ENCODE measurements at regions not wholly inside any gene's neighbourhood (a gene's known extent, or its start where the extent isn't known, plus 50 kb on each side); places are given as distances from the start of the nearest gene placed in this dataset.
"Not testable (repeated sequence)": the region's sequence is repeated elsewhere in the genome, so short reads cannot be mapped to it uniquely, and the experiment has no call there.

- peaks cover 5% of the 10 kb centered on the region for H3K9me3 Mint-ChIP-seq
- no peak overlapping the region for H3K27ac Mint-ChIP-seq
- no peaks in the 10 kb centered on the region for H3K27me3 Mint-ChIP-seq (ENCODE audit: low read depth, poor library complexity)
- H3K36me3 Mint-ChIP-seq (ENCODE audit: low read depth), result no peaks in the 10 kb centered on the region
- no peaks in the 10 kb centered on the region for H3K4me1 Mint-ChIP-seq
- H3K4me3 Mint-ChIP-seq, result no peak overlapping the region
- TF ChIP-seq CTCF (IDR thresholded peaks at IDR 0.05), result no peak
- DNase-seq, result no peak
Measured at GRCh38 chr16:13333336-13333735, 431.9 kb downstream of the SHISA9 start.

GRCh38 chr16:13335879-13336278 lies 434.5 kb downstream of the SHISA9 start:
- DNase-seq, result no peak
- H3K4me1 Mint-ChIP-seq, result no peaks in the 10 kb centered on the region
- peaks cover 5% of the 10 kb centered on the region for H3K9me3 Mint-ChIP-seq
- no peak for TF ChIP-seq CTCF (IDR thresholded peaks at IDR 0.05)
- H3K4me3 Mint-ChIP-seq, result no peak overlapping the region
- no peaks in the 10 kb centered on the region for H3K27me3 Mint-ChIP-seq (ENCODE audit: low read depth, poor library complexity)
- no peak overlapping the region for H3K27ac Mint-ChIP-seq
- H3K36me3 Mint-ChIP-seq (ENCODE audit: low read depth), result no peaks in the 10 kb centered on the region

GRCh38 chr16:13336335-13336734 lies 434.9 kb downstream of the SHISA9 start:
- Mint-ChIP-seq H3K4me3 (no peak overlapping the region), H3K4me1 (no peaks in the 10 kb centered on the region), H3K27ac (no peak overlapping the region), H3K27me3 (ENCODE audit: low read depth, poor library complexity) (no peaks in the 10 kb centered on the region), H3K36me3 (ENCODE audit: low read depth) (no peaks in the 10 kb centered on the region), H3K9me3 (peaks cover 5% of the 10 kb centered on the region)
- TF ChIP-seq CTCF (IDR thresholded peaks at IDR 0.05), result no peak
- no peak for DNase-seq

GRCh38 chr16:13336907-13337881 lies 435.8 kb downstream of the SHISA9 start:
- H3K4me3 Mint-ChIP-seq; H3K36me3 Mint-ChIP-seq (ENCODE audit: low read depth); H3K4me1 Mint-ChIP-seq; H3K9me3 Mint-ChIP-seq; H3K27ac Mint-ChIP-seq; DNase-seq; H3K27me3 Mint-ChIP-seq (ENCODE audit: low read depth, poor library complexity): not testable (repeated sequence)

- Mint-ChIP-seq H3K4me3 (no peak overlapping the region), H3K4me1 (no peaks in the 10 kb centered on the region), H3K27me3 (ENCODE audit: low read depth, poor library complexity) (no peaks in the 10 kb centered on the region), H3K36me3 (ENCODE audit: low read depth) (no peaks in the 10 kb centered on the region), H3K27ac (no peak overlapping the region), H3K9me3 (peaks cover 5% of the 10 kb centered on the region)
- TF ChIP-seq CTCF (IDR thresholded peaks at IDR 0.05), result no peak
- DNase-seq, result no peak
Measured at GRCh38 chr16:13338044-13338443, 436.6 kb downstream of the SHISA9 start.

GRCh38 chr16:13342675-13343074 lies 441.3 kb downstream of the SHISA9 start:
- Mint-ChIP-seq H3K36me3 (ENCODE audit: low read depth) (no peaks in the 10 kb centered on the region), H3K4me3 (no peak overlapping the region), H3K27me3 (ENCODE audit: low read depth, poor library complexity) (peaks cover 3% of the 10 kb centered on the region), H3K27ac (no peak overlapping the region), H3K9me3 (no peaks in the 10 kb centered on the region), H3K4me1 (no peaks in the 10 kb centered on the region)
- DNase-seq, result no peak
- TF ChIP-seq CTCF (IDR thresholded peaks at IDR 0.05), result no peak
